H9 (cell line): ENCODE measurements at regions not wholly inside any gene's neighbourhood (a gene's known extent, or its start where the extent isn't known, plus 50 kb on each side); places are given as distances from the start of the nearest gene placed in this dataset.

Source experiments
- DNase-seq: peaks from one replicate; pipeline ENCODE4 v3.0.0-alpha.2; 2017
- H2AFZ ChIP-seq: one replicate; pipeline ENCODE4 v1.6.1; 2013; ENCODE audit warnings: mild to moderate bottlenecking, low read length, control low read depth, moderate library complexity
- H2AK5ac ChIP-seq: 2 replicates; pipeline ENCODE4 v1.6.1; 2013; ENCODE audit warnings: low read length, control low read depth, mixed read lengths; ENCODE audit not compliant: insufficient read length
- H2BK120ac ChIP-seq: one replicate; pipeline ENCODE4 v1.6.1; 2013; ENCODE audit warnings: low read depth, mild to moderate bottlenecking, low read length, control low read depth, inconsistent platforms; ENCODE audit not compliant: poor library complexity, severe bottlenecking
- H2BK12ac ChIP-seq: 2 replicates; pipeline ENCODE4 v1.6.1; 2013; ENCODE audit warnings: low read length, control low read depth, mixed read lengths, low read depth; ENCODE audit not compliant: insufficient read length
- H2BK15ac ChIP-seq: 2 replicates; pipeline ENCODE4 v1.6.1; 2013; ENCODE audit warnings: low read depth, low read length, control low read depth
- H2BK20ac ChIP-seq: one replicate; pipeline ENCODE4 v1.6.1; 2013; ENCODE audit warnings: low read depth, mild to moderate bottlenecking, low read length, control low read depth, inconsistent platforms; ENCODE audit not compliant: poor library complexity, severe bottlenecking
- H2BK5ac ChIP-seq: 2 replicates; pipeline ENCODE4 v1.6.1; 2013; ENCODE audit warnings: low read length, control low read depth, mixed read lengths; ENCODE audit not compliant: insufficient read length
- H3K14ac ChIP-seq: 2 replicates; pipeline ENCODE4 v1.6.1; 2013; ENCODE audit warnings: low read length, control low read depth; ENCODE audit not compliant: insufficient read depth
- H3K18ac ChIP-seq: 2 replicates; pipeline ENCODE4 v1.6.1; 2013; ENCODE audit warnings: low read depth, mild to moderate bottlenecking, mixed read lengths, low read length, control low read depth; ENCODE audit not compliant: insufficient read length
- H3K23ac ChIP-seq: 2 replicates; pipeline ENCODE4 v1.6.1; 2013; ENCODE audit warnings: low read length, control low read depth, mixed read lengths, low read depth; ENCODE audit not compliant: insufficient read length
- H3K23me2 ChIP-seq: 2 replicates; pipeline ENCODE4 v1.6.1; 2013; ENCODE audit warnings: low read depth, mild to moderate bottlenecking, mixed read lengths, low read length, control low read depth; ENCODE audit not compliant: insufficient read length, poor library complexity, severe bottlenecking
- H3K27ac ChIP-seq: 2 replicates; pipeline ENCODE4 v1.5.1; 2013; ENCODE audit warnings: low read length, control low read depth, mixed read lengths, low read depth; ENCODE audit not compliant: insufficient read length
- H3K27me3 ChIP-seq: 2 replicates; pipeline ENCODE4 v1.6.1; 2013; ENCODE audit warnings: low read length, control low read depth, inconsistent platforms; ENCODE audit not compliant: insufficient read depth
- H3K4ac ChIP-seq: 2 replicates; pipeline ENCODE4 v1.6.1; 2013; ENCODE audit warnings: low read depth, mild to moderate bottlenecking, control low read depth, inconsistent platforms, low read length, moderate library complexity
- H3K4me1 ChIP-seq: 2 replicates; pipeline ENCODE4 v1.6.1; 2013; ENCODE audit warnings: low read length, control low read depth, inconsistent platforms; ENCODE audit not compliant: insufficient read depth
- H3K4me2 ChIP-seq: 2 replicates; pipeline ENCODE4 v1.6.1; 2013; ENCODE audit warnings: low read length, control low read depth, mixed read lengths; ENCODE audit not compliant: insufficient read length, insufficient read depth
- H3K56ac ChIP-seq: 2 replicates; pipeline ENCODE4 v1.6.1; 2013; ENCODE audit warnings: low read depth, mild to moderate bottlenecking, mixed read lengths, low read length, control low read depth; ENCODE audit not compliant: insufficient read length
- H3K79me1 ChIP-seq: 2 replicates; pipeline ENCODE4 v1.6.1; 2013; ENCODE audit warnings: low read depth, mild to moderate bottlenecking, moderate library complexity, low read length, control low read depth, inconsistent platforms; ENCODE audit not compliant: insufficient read depth, poor library complexity, severe bottlenecking
- H3K79me2 ChIP-seq: 2 replicates; pipeline ENCODE4 v1.6.1; 2013; ENCODE audit warnings: low read length, control low read depth, inconsistent platforms; ENCODE audit not compliant: insufficient read depth
- H3K9ac ChIP-seq: 2 replicates; pipeline ENCODE4 v1.6.1; 2013; ENCODE audit warnings: low read length, control low read depth, mixed read lengths; ENCODE audit not compliant: insufficient read length; ENCODE audit errors: extremely low read depth
- H3K9me3 ChIP-seq: one replicate; pipeline ENCODE4 v1.6.1; 2013; ENCODE audit warnings: low read depth, low read length, inconsistent platforms; ENCODE audit not compliant: control insufficient read depth
- H3T11ph ChIP-seq: one replicate; pipeline ENCODE4 v1.6.1; 2013; ENCODE audit warnings: mild to moderate bottlenecking, low read length, control low read depth, inconsistent platforms
- H4K20me1 ChIP-seq: one replicate; pipeline ENCODE4 v1.6.1; 2013; ENCODE audit not compliant: control insufficient read depth, insufficient read length, insufficient read depth
- H4K5ac ChIP-seq: 2 replicates; pipeline ENCODE4 v1.6.1; 2013; ENCODE audit warnings: low read depth, mild to moderate bottlenecking, mixed read lengths, low read length, control low read depth; ENCODE audit not compliant: insufficient read length
- H4K8ac ChIP-seq: replicated peaks from 2 replicates; pipeline ENCODE4 v1.6.1; 2013; ENCODE audit warnings: low read length, control low read depth, mixed read lengths, low read depth; ENCODE audit not compliant: insufficient read length
- H4K91ac ChIP-seq: 2 replicates; pipeline ENCODE4 v1.6.1; 2013; ENCODE audit warnings: low read depth, mild to moderate bottlenecking, moderate library complexity, mixed read lengths, low read length, control low read depth; ENCODE audit not compliant: insufficient read length
- H3K27ac Mint-ChIP-seq, 3 experiments: 2 replicates in 2 of 3; 3 replicates in 1 of 3; pipeline ENCODE4 v1.8.0; 2020 to 2021; ENCODE audit warnings: mixed read lengths in 3 of 3, mild to moderate bottlenecking in 1 of 3, moderate library complexity in 1 of 3
- H3K27me3 Mint-ChIP-seq: 2 replicates; pipeline ENCODE4 v1.8.0; 2021; ENCODE audit warnings: low read depth, mild to moderate bottlenecking, moderate library complexity, mixed read lengths
- H3K36me3 Mint-ChIP-seq, 3 experiments: 2 replicates in 2 of 3; 3 replicates in 1 of 3; pipeline ENCODE4 v1.8.0; 2020 to 2021; ENCODE audit warnings: low read depth in 3 of 3, mixed read lengths in 3 of 3; ENCODE audit not compliant: insufficient read depth in 1 of 3
- H3K4me1 Mint-ChIP-seq, 2 experiments: 2 replicates each; pipeline ENCODE4 v1.8.0; 2020; ENCODE audit warnings: mixed read lengths in 2 of 2
- H3K4me3 Mint-ChIP-seq, 2 experiments: 2 replicates in 1 of 2; 3 replicates in 1 of 2; pipeline ENCODE4 v1.8.0; 2020 to 2021; ENCODE audit warnings: mild to moderate bottlenecking in 2 of 2, mixed read lengths in 2 of 2, moderate library complexity in 1 of 2
- H3K9me3 Mint-ChIP-seq, 2 experiments: 2 replicates in 1 of 2; 3 replicates in 1 of 2; pipeline ENCODE4 v1.8.0; 2020; ENCODE audit warnings: mild to moderate bottlenecking in 2 of 2, mixed read lengths in 2 of 2, moderate library complexity in 1 of 2
- WGBS: extraction: QIAGEN DNeasy Blood & Tissue Kit; methylation state at CpG from one replicate; pipeline ENCODE4 v1.1.7; 2013; ENCODE audit warnings: missing lambda C conversion rate, low lambda C conversion rate, mixed read lengths; ENCODE audit not compliant: insufficient read length; ENCODE audit errors: extremely low coverage; 5-methylcytosine and 5-hydroxymethylcytosine counted together
- TF ChIP-seq, protein P1 (sequence below): fragments of 200-600 bp; sonication (generic); conservative IDR thresholded peaks from 3 replicates; pipeline ENCODE4 v1.8.0; 2021; ENCODE audit warnings: antibody characterized with exemption, mild to moderate bottlenecking

DNA sequence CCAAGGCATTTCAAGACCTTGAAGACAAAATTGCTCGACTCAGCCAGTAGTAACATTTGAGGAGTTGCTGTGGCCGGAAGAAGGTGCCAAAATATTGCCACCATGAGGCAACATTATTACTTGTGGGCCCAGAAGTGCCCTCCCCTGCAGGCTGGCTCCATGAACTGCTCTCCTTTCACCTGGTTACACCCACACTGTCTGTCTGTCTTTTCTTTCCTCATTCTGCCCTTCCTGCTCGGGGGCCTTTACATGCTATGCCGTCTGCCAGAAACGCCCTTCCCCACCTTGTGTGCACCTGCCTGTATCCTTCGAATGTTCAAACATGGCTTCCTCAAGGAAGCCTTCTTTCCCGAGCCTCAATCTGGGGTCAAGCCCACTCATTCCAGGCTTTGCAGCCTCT lies 224.2 kb upstream of the DIO3 start:
- Mint-ChIP-seq H3K9me3 (no peaks in the 10 kb centered on the region), H3K4me3 (no peak overlapping the region), H3K36me3 (no peaks in the 10 kb centered on the region; a peak in 1 of 7 replicates), H3K4me1 (peaks cover 9 to 20% of the 10 kb centered on the region in 2 experiments), H3K27ac (no peak overlapping the region; a peak in 1 of 7 replicates), H3K27me3 (peaks cover 14% of the 10 kb centered on the region)
- Histone ChIP-seq H2AK5ac (no peak overlapping the region), H4K8ac (no peak overlapping the region), H4K91ac (no peak overlapping the region), H3K9ac (no peak overlapping the region), H3T11ph (no peak overlapping the region), H3K27me3 (no peaks in the 10 kb centered on the region), H3K18ac (no peak overlapping the region), H2BK15ac (no peak overlapping the region), H4K20me1 (no peaks in the 10 kb centered on the region), H3K23me2 (no peaks in the 10 kb centered on the region), H3K27ac (no peak overlapping the region), H2BK12ac (no peak overlapping the region), H2BK5ac (no peak overlapping the region), H2AFZ (no peak overlapping the region), H3K4me2 (no peak overlapping the region), H3K79me2 (no peaks in the 10 kb centered on the region), H3K4me1 (no peaks in the 10 kb centered on the region), H3K9me3 (no peaks in the 10 kb centered on the region), H3K56ac (no peak overlapping the region), H2BK120ac (no peak overlapping the region), H3K4ac (no peak overlapping the region), H3K23ac (no peak overlapping the region), H3K14ac (no peak overlapping the region), H3K79me1 (no peaks in the 10 kb centered on the region), H2BK20ac (no peak overlapping the region), H4K5ac (no peak overlapping the region)
- no CpG with 5 or more reads among the region's 7 CpGs for WGBS
- DNase-seq = no peak
- TF ChIP-seq, protein P1, sequence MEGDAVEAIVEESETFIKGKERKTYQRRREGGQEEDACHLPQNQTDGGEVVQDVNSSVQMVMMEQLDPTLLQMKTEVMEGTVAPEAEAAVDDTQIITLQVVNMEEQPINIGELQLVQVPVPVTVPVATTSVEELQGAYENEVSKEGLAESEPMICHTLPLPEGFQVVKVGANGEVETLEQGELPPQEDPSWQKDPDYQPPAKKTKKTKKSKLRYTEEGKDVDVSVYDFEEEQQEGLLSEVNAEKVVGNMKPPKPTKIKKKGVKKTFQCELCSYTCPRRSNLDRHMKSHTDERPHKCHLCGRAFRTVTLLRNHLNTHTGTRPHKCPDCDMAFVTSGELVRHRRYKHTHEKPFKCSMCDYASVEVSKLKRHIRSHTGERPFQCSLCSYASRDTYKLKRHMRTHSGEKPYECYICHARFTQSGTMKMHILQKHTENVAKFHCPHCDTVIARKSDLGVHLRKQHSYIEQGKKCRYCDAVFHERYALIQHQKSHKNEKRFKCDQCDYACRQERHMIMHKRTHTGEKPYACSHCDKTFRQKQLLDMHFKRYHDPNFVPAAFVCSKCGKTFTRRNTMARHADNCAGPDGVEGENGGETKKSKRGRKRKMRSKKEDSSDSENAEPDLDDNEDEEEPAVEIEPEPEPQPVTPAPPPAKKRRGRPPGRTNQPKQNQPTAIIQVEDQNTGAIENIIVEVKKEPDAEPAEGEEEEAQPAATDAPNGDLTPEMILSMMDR = no peak; the same call in 2 of the 3 replicates
